ENCODE measurements at regions not wholly inside any gene's neighbourhood (a gene's known extent, or its start where the extent isn't known, plus 50 kb on each side); places are given as distances from the start of the nearest gene placed in this dataset.

DNA sequence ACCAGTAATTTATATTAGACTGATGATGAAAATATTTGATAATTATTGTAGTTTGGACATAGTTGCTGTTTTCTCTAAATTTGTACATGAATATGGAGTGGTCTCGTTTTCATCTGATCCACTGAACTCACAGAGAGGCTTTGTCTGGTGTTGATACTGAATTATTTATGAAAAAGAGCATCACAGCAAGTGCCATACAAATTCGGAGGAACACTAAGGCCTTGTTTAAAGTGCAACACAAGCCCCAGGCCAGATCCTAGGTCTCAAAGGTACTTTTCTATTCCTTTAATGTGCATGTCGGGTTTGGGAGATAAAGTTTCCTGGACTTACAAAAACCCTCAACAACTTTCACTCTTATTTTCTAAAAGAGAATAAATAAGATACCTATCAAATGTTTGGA lies 796.8 kb upstream of the EPHA6 start:
- TF ChIP-seq, protein P1, sequence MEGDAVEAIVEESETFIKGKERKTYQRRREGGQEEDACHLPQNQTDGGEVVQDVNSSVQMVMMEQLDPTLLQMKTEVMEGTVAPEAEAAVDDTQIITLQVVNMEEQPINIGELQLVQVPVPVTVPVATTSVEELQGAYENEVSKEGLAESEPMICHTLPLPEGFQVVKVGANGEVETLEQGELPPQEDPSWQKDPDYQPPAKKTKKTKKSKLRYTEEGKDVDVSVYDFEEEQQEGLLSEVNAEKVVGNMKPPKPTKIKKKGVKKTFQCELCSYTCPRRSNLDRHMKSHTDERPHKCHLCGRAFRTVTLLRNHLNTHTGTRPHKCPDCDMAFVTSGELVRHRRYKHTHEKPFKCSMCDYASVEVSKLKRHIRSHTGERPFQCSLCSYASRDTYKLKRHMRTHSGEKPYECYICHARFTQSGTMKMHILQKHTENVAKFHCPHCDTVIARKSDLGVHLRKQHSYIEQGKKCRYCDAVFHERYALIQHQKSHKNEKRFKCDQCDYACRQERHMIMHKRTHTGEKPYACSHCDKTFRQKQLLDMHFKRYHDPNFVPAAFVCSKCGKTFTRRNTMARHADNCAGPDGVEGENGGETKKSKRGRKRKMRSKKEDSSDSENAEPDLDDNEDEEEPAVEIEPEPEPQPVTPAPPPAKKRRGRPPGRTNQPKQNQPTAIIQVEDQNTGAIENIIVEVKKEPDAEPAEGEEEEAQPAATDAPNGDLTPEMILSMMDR (conservative IDR thresholded peaks at IDR 0.05): no peak
- no peak for TF ChIP-seq ZFX (IDR thresholded peaks at IDR 0.05)

All from C4-2B (cell line).